Osteoblast (primary cell): ENCODE measurements at regions not wholly inside any gene's neighbourhood (a gene's known extent, or its start where the extent isn't known, plus 50 kb on each side); places are given as distances from the start of the nearest gene placed in this dataset.

Source experiments
- DNase-seq: peaks from one replicate; pipeline ENCODE4 v3.0.0; 2011; ENCODE audit warnings: low spot score, mixed read lengths; ENCODE audit not compliant: insufficient read length; ENCODE audit errors: missing footprints
- H2AFZ ChIP-seq: 2 replicates; pipeline ENCODE4 v1.6.0; 2011; ENCODE audit warnings: mild to moderate bottlenecking, low read length
- H3K27ac ChIP-seq: 2 replicates; pipeline ENCODE4 v1.5.1; 2011; ENCODE audit warnings: mild to moderate bottlenecking, low read depth, low read length, moderate library complexity
- H3K27me3 ChIP-seq: 2 replicates; pipeline ENCODE4 v1.6.0; 2012; ENCODE audit warnings: mild to moderate bottlenecking, control low read depth, inconsistent platforms, low read length, moderate library complexity; ENCODE audit not compliant: insufficient read depth
- H3K36me3 ChIP-seq: 2 replicates; pipeline ENCODE4 v1.5.1; 2011; ENCODE audit warnings: mild to moderate bottlenecking, low read length, control low read depth, moderate library complexity; ENCODE audit not compliant: insufficient read depth
- H3K4me1 ChIP-seq: 2 replicates; pipeline ENCODE4 v1.5.1; 2011; ENCODE audit warnings: mild to moderate bottlenecking, low read length, control low read depth, moderate library complexity; ENCODE audit not compliant: insufficient read depth
- H3K4me2 ChIP-seq: 2 replicates; pipeline ENCODE4 v1.6.0; 2011; ENCODE audit warnings: mild to moderate bottlenecking, low read length; ENCODE audit not compliant: insufficient read depth
- H3K4me3 ChIP-seq: fragments of 200-600 bp; sonication (generic); 3 replicates; pipeline ENCODE4 v1.5.1; 2012; ENCODE audit warnings: mild to moderate bottlenecking, low read length, inconsistent platforms; ENCODE audit not compliant: insufficient read depth
- H3K79me2 ChIP-seq: 2 replicates; pipeline ENCODE4 v1.6.0; 2012; ENCODE audit warnings: mild to moderate bottlenecking, low read length, control low read depth, inconsistent platforms; ENCODE audit not compliant: insufficient read depth
- H3K9me3 ChIP-seq: 2 replicates; pipeline ENCODE4 v1.5.1; 2011; ENCODE audit warnings: low read depth, low read length, control low read depth
- H4K20me1 ChIP-seq: 2 replicates; pipeline ENCODE4 v1.6.0; 2012; ENCODE audit warnings: mild to moderate bottlenecking, low read length, control low read depth; ENCODE audit not compliant: insufficient read depth
- TF ChIP-seq, protein P1 (sequence below): IDR thresholded peaks from 2 replicates; pipeline ENCODE4 v1.5.1; 2011; ENCODE audit warnings: mild to moderate bottlenecking, low read depth, low read length, moderate library complexity; ENCODE audit errors: extremely low read depth

DNA sequence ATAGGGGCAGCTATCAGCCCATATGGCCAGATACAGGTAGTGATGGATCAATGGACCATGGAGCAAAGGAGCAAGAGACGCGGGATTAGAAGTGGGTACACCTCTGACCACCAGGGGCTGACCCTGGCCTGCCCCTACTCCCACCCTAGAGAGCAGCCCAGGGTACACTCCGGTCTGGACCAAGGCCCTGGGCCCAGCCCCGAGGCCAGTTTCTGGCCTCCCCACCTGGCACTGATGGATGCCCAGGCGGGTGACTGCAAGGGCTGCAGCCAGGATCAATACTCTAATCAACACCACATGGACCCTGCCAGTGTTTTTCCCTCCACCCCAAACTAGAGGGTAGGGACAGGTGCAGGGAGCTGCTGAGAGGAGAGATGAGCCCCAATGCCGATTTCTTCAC lies 74.1 kb upstream of the NECTIN1 start:
- Histone ChIP-seq H3K4me1 (no peaks in the 10 kb centered on the region), H3K9me3 (no peaks in the 10 kb centered on the region), H3K36me3 (no peaks in the 10 kb centered on the region), H3K27me3 (peaks cover 33% of the 10 kb centered on the region), H2AFZ (no peak overlapping the region), H3K79me2 (no peaks in the 10 kb centered on the region), H4K20me1 (no peaks in the 10 kb centered on the region), H3K27ac (no peak overlapping the region), H3K4me2 (no peak overlapping the region), H3K4me3 (no peak overlapping the region)
- no peak for DNase-seq
- TF ChIP-seq, protein P1, sequence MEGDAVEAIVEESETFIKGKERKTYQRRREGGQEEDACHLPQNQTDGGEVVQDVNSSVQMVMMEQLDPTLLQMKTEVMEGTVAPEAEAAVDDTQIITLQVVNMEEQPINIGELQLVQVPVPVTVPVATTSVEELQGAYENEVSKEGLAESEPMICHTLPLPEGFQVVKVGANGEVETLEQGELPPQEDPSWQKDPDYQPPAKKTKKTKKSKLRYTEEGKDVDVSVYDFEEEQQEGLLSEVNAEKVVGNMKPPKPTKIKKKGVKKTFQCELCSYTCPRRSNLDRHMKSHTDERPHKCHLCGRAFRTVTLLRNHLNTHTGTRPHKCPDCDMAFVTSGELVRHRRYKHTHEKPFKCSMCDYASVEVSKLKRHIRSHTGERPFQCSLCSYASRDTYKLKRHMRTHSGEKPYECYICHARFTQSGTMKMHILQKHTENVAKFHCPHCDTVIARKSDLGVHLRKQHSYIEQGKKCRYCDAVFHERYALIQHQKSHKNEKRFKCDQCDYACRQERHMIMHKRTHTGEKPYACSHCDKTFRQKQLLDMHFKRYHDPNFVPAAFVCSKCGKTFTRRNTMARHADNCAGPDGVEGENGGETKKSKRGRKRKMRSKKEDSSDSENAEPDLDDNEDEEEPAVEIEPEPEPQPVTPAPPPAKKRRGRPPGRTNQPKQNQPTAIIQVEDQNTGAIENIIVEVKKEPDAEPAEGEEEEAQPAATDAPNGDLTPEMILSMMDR, result no peak

DNA sequence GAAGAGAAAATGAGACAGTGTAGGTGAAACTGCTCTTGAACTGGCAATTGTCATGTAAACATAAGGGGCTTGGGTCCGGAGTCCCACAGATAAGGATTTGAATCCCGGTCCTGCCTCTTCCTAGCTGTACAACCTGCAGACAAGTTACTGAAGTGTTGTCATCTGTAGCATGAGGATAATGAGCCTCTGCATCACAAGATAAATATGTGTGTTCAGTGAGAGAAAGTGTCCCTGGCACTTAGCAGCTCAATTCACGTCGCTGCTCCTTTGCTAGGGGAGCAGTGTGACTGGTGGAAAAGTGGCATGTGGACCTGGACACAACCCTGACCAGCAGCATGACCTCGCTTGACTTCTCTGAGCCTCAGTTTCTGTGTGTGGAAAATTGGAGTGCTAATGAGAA lies 73.7 kb upstream of the NECTIN1 start:
- Histone ChIP-seq H3K27me3 (peaks cover 37% of the 10 kb centered on the region), H3K9me3 (no peaks in the 10 kb centered on the region), H3K4me1 (no peaks in the 10 kb centered on the region), H3K79me2 (no peaks in the 10 kb centered on the region), H2AFZ (no peak overlapping the region), H3K27ac (no peak overlapping the region), H3K4me3 (no peak overlapping the region), H4K20me1 (no peaks in the 10 kb centered on the region), H3K36me3 (no peaks in the 10 kb centered on the region), H3K4me2 (no peak overlapping the region)
- no peak for DNase-seq
- TF ChIP-seq, protein P1, result no peak

DNA sequence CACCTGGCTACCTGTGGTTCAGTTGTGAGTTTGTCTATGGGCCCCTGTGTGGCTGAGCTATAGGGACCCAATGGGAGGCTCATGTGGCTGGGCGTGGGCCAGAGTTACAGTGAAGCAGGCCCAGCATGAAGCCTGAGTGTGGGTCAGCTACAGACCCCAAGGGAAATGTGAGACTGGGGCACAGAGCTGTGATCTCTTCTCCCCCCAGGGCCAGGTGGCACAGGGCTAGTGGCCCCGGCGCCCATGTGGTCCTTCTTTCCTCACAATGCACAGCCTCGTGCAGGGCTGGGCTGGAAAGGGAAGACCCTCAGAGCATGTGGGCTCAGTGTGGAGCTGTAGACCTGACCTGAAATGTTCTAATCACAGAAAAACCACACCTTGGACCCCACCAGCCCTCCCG lies 71.6 kb upstream of the NECTIN1 start:
- Histone ChIP-seq H3K4me1 (peaks cover under 1% of the 10 kb centered on the region), H3K4me2 (no peak overlapping the region), H3K4me3 (no peak overlapping the region), H4K20me1 (peaks cover under 1% of the 10 kb centered on the region), H2AFZ (no peak overlapping the region), H3K79me2 (no peaks in the 10 kb centered on the region), H3K9me3 (no peaks in the 10 kb centered on the region), H3K36me3 (no peaks in the 10 kb centered on the region), H3K27me3 (peaks cover 41% of the 10 kb centered on the region), H3K27ac (no peak overlapping the region)
- DNase-seq, result no peak
- TF ChIP-seq, protein P1, result no peak

DNA sequence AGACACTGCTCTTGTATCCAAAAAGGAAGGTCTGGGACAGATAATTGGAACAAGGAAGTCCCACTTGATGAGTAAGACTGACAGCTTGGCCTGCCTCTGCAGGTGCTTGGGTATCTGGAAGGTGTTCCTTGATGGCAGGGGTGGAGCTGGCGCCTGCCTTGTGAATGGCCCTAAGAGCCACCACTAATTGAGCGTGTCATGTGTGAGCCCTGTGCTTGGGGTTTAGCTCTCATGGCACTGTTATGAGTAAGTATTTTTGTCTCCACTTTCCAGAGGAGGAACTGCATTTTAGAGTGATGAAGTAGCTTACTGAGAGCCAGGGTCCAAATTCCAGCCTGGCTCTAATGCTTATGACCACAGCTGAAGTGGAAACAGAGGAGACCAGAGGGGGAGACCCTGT lies 71.2 kb upstream of the NECTIN1 start:
- H3K79me2 ChIP-seq, result no peaks in the 10 kb centered on the region
- no peaks in the 10 kb centered on the region for H3K9me3 ChIP-seq
- TF ChIP-seq, protein P1, result no peak
- no peak overlapping the region for H2AFZ ChIP-seq
- no peak overlapping the region for H3K4me3 ChIP-seq
- no peak overlapping the region for H3K4me2 ChIP-seq
- no peak overlapping the region for H3K27ac ChIP-seq
- H4K20me1 ChIP-seq, result peaks cover 3% of the 10 kb centered on the region
- H3K27me3 ChIP-seq, result peaks cover 41% of the 10 kb centered on the region
- peaks cover 5% of the 10 kb centered on the region for H3K4me1 ChIP-seq
- DNase-seq, result no peak
- H3K36me3 ChIP-seq, result no peaks in the 10 kb centered on the region
